ENCODE measurements at regions not wholly inside any gene's neighbourhood (a gene's known extent, or its start where the extent isn't known, plus 50 kb on each side); places are given as distances from the start of the nearest gene placed in this dataset.

- DNase-seq, result no peak
Measured at GRCh38 chr2:13021470-13021957, 304.8 kb downstream of the TRIB2 start.

- no peak for DNase-seq
Measured at GRCh38 chr2:13030606-13031005, 313.9 kb downstream of the TRIB2 start.

GRCh38 chr2:13034861-13035260 lies 318.1 kb downstream of the TRIB2 start:
- no peak for DNase-seq

DNA sequence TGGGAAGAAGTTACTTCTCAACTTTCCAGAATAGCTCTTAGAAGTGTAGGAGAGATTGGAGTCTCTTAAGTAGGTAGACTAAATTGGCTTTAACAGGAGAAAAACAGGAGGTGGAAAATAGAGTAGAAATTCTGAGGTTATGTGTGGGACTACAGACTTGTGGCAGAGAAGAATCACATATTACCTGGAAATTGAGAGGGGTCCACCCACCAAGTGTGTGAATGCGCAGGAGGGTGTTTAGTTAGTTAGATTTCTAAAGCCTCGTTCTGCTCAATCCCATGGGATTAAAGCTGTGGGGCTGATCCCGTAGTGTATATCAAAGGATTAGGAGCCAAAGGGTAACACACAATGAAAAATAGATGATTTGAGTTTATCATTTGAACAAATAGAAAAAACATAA lies 319.1 kb downstream of the TRIB2 start:
- DNase-seq, result no peak

DNA sequence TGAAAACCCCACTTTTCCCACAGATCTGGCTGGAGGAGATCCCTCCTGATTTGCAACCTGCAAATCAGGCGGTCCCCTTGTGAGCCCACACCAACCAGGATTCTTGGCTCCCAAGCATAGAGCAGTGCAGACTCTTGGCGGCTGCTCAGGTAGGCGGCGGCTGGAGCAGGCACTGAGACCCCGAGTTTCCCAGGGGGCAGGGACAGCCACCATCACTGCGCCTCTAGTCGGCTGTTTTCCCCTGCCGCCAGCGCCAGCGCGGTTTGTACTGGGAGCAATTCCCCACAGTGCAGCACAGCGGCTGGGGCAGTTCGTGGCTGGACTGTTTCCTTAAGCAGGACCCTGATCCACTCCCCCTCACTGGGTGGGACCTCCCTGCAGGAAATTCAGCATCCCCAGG lies 323.3 kb downstream of the TRIB2 start:
- no peak for DNase-seq

GRCh38 chr2:13046557-13047165 lies 329.9 kb downstream of the TRIB2 start:
- no peak for DNase-seq

GRCh38 chr2:13050764-13051163 lies 334.0 kb downstream of the TRIB2 start:
- DNase-seq, result no peak

DNA sequence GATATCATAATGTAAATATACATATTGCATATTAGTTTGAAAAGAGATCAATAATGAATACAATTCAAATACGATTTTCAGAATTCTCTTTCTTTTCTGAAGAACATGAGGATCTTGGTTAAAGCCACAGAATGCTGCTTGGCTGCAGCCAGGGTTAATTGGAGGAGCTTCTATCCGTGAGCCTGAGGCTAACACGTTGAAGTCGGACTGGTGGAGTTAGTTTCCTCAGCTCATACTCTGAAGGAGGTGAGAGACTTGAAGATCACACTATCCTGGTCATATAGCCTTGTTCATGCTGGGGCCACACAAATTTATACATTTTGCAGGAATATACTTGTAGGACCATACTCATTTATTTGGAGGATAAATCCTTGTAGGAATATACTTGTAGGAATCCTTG lies 335.8 kb downstream of the TRIB2 start:
- no peak for DNase-seq

- DNase-seq, result no peak
Measured at GRCh38 chr2:13056259-13056843, 339.6 kb downstream of the TRIB2 start.

GRCh38 chr2:13057671-13058070 lies 340.9 kb downstream of the TRIB2 start:
- no peak for DNase-seq

DNA sequence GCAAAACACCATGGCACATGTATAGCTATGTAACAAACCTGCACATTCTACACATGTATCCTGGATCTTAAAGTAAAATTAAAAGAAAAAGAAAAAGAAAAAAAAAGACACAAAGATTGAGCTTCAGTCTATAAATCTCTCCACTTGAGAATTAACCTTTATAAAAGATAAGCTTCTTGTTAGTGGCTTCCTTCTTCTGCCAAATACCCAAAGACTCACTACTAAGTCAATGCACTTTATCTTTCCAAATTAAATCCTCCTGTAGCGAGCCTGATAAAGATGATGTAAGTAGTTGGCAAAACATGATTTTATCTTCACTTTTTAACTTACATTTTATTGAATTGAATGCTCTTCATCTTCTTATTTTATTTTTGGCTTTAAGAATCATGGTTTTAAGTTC lies 349.9 kb downstream of the TRIB2 start:
- no peak for DNase-seq

- no peak for DNase-seq
Measured at GRCh38 chr2:13067508-13067907, 350.8 kb downstream of the TRIB2 start.

- DNase-seq, result no peak
Measured at GRCh38 chr2:13089971-13090370, 373.2 kb downstream of the TRIB2 start.

- DNase-seq, result no peak
Measured at GRCh38 chr2:13091455-13091854, 374.7 kb downstream of the TRIB2 start.

- DNase-seq, result no peak
Measured at GRCh38 chr2:13091861-13092378, 375.2 kb downstream of the TRIB2 start.

DNA sequence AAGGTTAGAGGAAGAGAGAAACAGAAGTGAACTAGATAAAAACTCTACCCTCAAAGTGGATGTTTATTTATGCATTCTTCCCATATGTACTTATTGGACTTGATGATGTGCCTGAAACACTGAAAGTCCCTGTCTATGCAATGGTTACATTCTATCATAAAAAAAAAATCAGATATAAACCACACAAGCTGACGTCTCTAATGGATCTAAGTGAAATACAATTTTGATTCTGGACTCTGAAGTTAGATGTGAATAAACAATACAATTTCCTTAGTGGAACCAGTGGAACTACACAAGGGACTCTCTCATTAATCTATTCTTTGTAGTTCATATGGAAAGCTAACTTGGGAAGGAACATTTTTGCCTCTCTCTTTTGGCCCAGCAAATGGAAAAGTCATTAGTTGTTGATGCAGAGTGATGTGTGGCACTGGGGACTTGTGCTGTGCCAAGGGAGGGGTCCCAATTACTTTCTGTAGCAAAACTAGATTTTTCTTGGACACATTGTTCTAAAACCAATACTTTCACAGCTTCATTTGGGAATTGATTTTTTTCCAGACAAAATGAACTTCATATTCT lies 376.8 kb downstream of the TRIB2 start:
- DNase-seq, result no peak

DNA sequence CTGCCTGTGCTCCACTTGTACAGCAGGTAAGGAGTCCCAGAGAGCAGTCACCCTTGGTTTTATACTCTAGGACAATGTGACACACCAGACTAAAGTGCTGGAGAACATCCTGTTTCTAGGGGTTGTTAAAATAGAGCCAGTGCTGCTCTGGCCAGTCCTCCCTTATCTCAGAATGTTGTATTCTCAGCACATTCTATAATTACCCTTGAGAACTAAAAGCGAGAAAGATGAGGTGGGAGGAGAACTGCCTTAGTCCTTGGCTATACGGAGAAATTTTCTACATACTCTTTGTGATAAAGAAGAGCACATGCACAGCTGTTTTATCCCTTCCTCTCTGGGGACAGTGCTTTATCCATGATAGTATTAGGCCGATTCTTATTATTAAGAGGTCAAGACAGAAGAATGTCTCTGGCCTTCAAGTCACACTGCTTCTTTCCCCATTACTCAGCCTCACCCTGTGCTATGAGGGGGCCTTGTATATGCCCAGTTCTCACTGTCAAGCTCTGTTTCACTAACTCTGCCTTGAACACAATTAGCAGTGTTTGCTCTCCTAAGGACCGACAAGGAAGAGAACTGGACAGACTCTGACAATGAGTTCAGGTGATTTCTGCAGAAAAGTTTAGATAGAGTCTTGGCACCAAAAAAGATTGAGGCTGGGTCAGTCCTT lies 385.8 kb downstream of the TRIB2 start:
- no peak for DNase-seq

- DNase-seq, result no peak
Measured at GRCh38 chr2:13103151-13103550, 386.4 kb downstream of the TRIB2 start.

- DNase-seq, result no peak
Measured at GRCh38 chr2:13103778-13104493, 387.2 kb downstream of the TRIB2 start.

DNA sequence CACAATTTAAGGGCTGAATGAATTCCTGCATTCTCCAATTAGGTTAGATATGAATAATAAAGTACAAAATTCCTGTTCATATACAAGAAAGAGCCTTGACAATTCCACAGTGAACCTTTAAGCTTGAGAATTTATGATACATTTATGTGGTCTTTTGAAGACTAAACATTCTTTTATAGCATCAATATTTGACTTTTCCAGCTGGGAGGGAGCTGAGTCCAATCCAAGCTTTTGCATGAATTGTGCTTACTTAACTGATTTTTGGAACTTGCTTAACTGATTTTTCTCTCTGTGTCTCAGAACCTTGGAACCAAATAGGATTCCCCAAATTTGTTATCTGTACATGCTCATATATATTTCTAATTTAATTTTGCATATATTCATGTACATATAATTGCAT lies 388.0 kb downstream of the TRIB2 start:
- no peak for DNase-seq

DNA sequence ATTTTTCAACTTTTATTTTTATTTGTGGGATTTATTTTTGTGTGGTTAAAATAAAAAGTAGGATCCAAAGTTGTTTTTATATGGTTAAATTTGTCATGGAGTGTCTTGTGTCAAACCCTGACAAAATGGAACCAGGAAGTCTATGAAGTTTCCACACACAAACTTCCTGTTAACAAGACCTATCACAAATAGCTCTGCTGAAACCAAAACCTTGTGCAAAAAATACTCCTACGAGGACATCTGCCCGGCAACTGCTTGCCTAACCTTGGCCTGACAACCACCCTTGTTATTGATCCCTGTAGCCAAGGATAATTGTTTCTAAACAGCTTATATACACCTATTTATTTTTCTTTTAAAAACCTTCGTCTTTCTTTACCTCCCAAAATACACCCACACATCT lies 389.6 kb downstream of the TRIB2 start:
- DNase-seq, result no peak

- no peak for DNase-seq
Measured at GRCh38 chr2:13109516-13109915, 392.8 kb downstream of the TRIB2 start.

- no peak for DNase-seq
Measured at GRCh38 chr2:13110825-13111224, 394.1 kb downstream of the TRIB2 start.
